K562 (cell line): ENCODE measurements at regions not wholly inside any gene's neighbourhood (a gene's known extent, or its start where the extent isn't known, plus 50 kb on each side); places are given as distances from the start of the nearest gene placed in this dataset.

Experiments
- ATF2 ChIP-seq: sonication (generic); formaldehyde crosslinking; IDR thresholded peaks from 2 replicates; pipeline ENCODE4 v1.8.1; 2022; ENCODE audit warnings: missing genetic modification reagents
- BCL6 ChIP-seq: fragments of 250-450 bp; sonication (Bioruptor Pico); IDR thresholded peaks from 2 replicates; pipeline ENCODE4 v1.4.0; 2020
- CTCF ChIP-seq, 3 experiments: IDR thresholded peaks in 2 of 3; conservative IDR thresholded peaks in 1 of 3; 2 replicates each; pipeline ENCODE4 v1.5.1; 2011 to 2012; ENCODE audit warnings: low read length in 3 of 3, mild to moderate bottlenecking in 3 of 3, control low read depth in 2 of 3, improper control_type of control experiment in 1 of 3, inconsistent platforms in 1 of 3, low read depth in 1 of 3, mixed read lengths in 1 of 3, moderate library complexity in 1 of 3; ENCODE audit not compliant: insufficient read depth in 2 of 3
- ETS1 ChIP-seq: conservative IDR thresholded peaks from 2 replicates; pipeline ENCODE4 v1.6.1; 2011; ENCODE audit warnings: low read depth, mild to moderate bottlenecking, low read length; ENCODE audit not compliant: control insufficient read depth
- HDGF ChIP-seq: fragments of 450-650 bp; IDR thresholded peaks from 2 replicates; pipeline ENCODE4 v1.6.1; 2016
- JUN ChIP-seq, 2 experiments: sonication (generic) in 1 of 2; formaldehyde crosslinking in 1 of 2; IDR thresholded peaks; 2 replicates each; pipeline versions ENCODE4 v1.6.1 to v1.8.0; 2012 to 2022; ENCODE audit warnings: borderline replicate concordance in 2 of 2, mild to moderate bottlenecking in 2 of 2, improper control_type of control experiment in 1 of 2, low read depth in 1 of 2, low read length in 1 of 2, missing genetic modification reagents in 1 of 2
- POLR2AphosphoS5 ChIP-seq: IDR thresholded peaks from 2 replicates; pipeline ENCODE4 v1.6.1; 2011; ENCODE audit warnings: mild to moderate bottlenecking, low read depth, low read length, moderate library complexity; ENCODE audit not compliant: control insufficient read depth, insufficient read depth
- TCF3 ChIP-seq: sonication (generic); formaldehyde crosslinking; IDR thresholded peaks from 2 replicates; pipeline ENCODE4 v1.4.0; 2020; ENCODE audit warnings: mild to moderate bottlenecking, missing genetic modification reagents
- ZNF24 ChIP-seq: fragments of 450-650 bp; IDR thresholded peaks from 2 replicates; pipeline ENCODE4 v1.6.1; 2016
- ZNF780A ChIP-seq: fragments of 250-450 bp; sonication (Bioruptor Pico); IDR thresholded peaks from 2 replicates; pipeline ENCODE4 v1.5.0; 2021; ENCODE audit warnings: mild to moderate bottlenecking
- TF ChIP-seq, protein P1 (sequence below): IDR thresholded peaks from 3 replicates; pipeline ENCODE4 v1.6.1; 2011; ENCODE audit warnings: borderline replicate concordance, mild to moderate bottlenecking, moderate library complexity; ENCODE audit not compliant: insufficient read length; ENCODE audit errors: extremely low read depth
- TF ChIP-seq, protein P2 (sequence below): fragments of 250-450 bp; sonication (Bioruptor Pico); IDR thresholded peaks from 2 replicates; pipeline ENCODE4 v1.5.0; 2021
- TF ChIP-seq, protein P3 (sequence below), 2 experiments: fragments of 450-650 bp; formaldehyde crosslinking in 1 of 2; IDR thresholded peaks; 2 replicates each; pipeline versions ENCODE4 v1.4.0 to v1.6.1; 2014 to 2020; ENCODE audit warnings: mild to moderate bottlenecking in 2 of 2, borderline replicate concordance in 1 of 2, low read depth in 1 of 2

- TF ChIP-seq CTCF (IDR thresholded peaks at IDR 0.05 in 2 of 3, conservative IDR thresholded peaks at IDR 0.05 in 1 of 3; ENCODE audit: insufficient read depth in 2 of 3, low read depth in 1 of 3, low read length in 3 of 3) (no peak), ZNF24 (no peak), HDGF (no peak), JUN (IDR thresholded peaks at IDR 0.05; ENCODE audit: borderline replicate concordance, low read depth, low read length) (no peak), JUN (CRISPR knock-in tag; IDR thresholded peaks at IDR 0.05; ENCODE audit: borderline replicate concordance) (no peak), ETS1 (no peak), TCF3 (CRISPR knock-in tag) (no peak), ATF2 (CRISPR knock-in tag) (no peak), BCL6 (CRISPR knock-in tag) (no peak), ZNF780A (CRISPR knock-in tag) (no peak), POLR2AphosphoS5 (no peak)
- TF ChIP-seq, protein P1, sequence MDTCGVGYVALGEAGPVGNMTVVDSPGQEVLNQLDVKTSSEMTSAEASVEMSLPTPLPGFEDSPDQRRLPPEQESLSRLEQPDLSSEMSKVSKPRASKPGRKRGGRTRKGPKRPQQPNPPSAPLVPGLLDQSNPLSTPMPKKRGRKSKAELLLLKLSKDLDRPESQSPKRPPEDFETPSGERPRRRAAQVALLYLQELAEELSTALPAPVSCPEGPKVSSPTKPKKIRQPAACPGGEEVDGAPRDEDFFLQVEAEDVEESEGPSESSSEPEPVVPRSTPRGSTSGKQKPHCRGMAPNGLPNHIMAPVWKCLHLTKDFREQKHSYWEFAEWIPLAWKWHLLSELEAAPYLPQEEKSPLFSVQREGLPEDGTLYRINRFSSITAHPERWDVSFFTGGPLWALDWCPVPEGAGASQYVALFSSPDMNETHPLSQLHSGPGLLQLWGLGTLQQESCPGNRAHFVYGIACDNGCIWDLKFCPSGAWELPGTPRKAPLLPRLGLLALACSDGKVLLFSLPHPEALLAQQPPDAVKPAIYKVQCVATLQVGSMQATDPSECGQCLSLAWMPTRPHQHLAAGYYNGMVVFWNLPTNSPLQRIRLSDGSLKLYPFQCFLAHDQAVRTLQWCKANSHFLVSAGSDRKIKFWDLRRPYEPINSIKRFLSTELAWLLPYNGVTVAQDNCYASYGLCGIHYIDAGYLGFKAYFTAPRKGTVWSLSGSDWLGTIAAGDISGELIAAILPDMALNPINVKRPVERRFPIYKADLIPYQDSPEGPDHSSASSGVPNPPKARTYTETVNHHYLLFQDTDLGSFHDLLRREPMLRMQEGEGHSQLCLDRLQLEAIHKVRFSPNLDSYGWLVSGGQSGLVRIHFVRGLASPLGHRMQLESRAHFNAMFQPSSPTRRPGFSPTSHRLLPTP: no peak
- TF ChIP-seq, protein P2, sequence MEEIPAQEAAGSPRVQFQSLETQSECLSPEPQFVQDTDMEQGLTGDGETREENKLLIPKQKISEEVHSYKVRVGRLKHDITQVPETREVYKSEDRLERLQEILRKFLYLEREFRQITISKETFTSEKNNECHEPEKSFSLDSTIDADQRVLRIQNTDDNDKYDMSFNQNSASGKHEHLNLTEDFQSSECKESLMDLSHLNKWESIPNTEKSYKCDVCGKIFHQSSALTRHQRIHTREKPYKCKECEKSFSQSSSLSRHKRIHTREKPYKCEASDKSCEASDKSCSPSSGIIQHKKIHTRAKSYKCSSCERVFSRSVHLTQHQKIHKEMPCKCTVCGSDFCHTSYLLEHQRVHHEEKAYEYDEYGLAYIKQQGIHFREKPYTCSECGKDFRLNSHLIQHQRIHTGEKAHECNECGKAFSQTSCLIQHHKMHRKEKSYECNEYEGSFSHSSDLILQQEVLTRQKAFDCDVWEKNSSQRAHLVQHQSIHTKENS (CRISPR knock-in tag): no peak
- TF ChIP-seq, protein P3, sequence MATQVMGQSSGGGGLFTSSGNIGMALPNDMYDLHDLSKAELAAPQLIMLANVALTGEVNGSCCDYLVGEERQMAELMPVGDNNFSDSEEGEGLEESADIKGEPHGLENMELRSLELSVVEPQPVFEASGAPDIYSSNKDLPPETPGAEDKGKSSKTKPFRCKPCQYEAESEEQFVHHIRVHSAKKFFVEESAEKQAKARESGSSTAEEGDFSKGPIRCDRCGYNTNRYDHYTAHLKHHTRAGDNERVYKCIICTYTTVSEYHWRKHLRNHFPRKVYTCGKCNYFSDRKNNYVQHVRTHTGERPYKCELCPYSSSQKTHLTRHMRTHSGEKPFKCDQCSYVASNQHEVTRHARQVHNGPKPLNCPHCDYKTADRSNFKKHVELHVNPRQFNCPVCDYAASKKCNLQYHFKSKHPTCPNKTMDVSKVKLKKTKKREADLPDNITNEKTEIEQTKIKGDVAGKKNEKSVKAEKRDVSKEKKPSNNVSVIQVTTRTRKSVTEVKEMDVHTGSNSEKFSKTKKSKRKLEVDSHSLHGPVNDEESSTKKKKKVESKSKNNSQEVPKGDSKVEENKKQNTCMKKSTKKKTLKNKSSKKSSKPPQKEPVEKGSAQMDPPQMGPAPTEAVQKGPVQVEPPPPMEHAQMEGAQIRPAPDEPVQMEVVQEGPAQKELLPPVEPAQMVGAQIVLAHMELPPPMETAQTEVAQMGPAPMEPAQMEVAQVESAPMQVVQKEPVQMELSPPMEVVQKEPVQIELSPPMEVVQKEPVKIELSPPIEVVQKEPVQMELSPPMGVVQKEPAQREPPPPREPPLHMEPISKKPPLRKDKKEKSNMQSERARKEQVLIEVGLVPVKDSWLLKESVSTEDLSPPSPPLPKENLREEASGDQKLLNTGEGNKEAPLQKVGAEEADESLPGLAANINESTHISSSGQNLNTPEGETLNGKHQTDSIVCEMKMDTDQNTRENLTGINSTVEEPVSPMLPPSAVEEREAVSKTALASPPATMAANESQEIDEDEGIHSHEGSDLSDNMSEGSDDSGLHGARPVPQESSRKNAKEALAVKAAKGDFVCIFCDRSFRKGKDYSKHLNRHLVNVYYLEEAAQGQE (IDR thresholded peaks at IDR 0.05; ENCODE audit: borderline replicate concordance): no peak
- TF ChIP-seq, protein P3 (CRISPR knock-in tag; IDR thresholded peaks at IDR 0.05; ENCODE audit: low read depth): no peak
Observed at GRCh38 chr1:103273106-103273505, 164.8 kb upstream of the COL11A1 start.
